GM12892 (cell line): ENCODE measurements at regions not wholly inside any gene's neighbourhood (a gene's known extent, or its start where the extent isn't known, plus 50 kb on each side); places are given as distances from the start of the nearest gene placed in this dataset.

Experiments
- POLR2AphosphoS5 ChIP-seq: IDR thresholded peaks from 2 replicates; pipeline ENCODE4 v1.6.1; 2011; ENCODE audit warnings: low read depth, low read length, control low read depth
- TAF1 ChIP-seq: IDR thresholded peaks from 2 replicates; pipeline ENCODE4 v1.6.1; 2011; ENCODE audit warnings: low read depth, mild to moderate bottlenecking, control low read depth, low read length, borderline replicate concordance

GRCh38 chr5:13227513-13227912 is 717.0 kb downstream of the DNAH5 start:
- TF ChIP-seq TAF1 (no peak), POLR2AphosphoS5 (no peak)
